ENCODE measurements at regions not wholly inside any gene's neighbourhood (a gene's known extent, or its start where the extent isn't known, plus 50 kb on each side); places are given as distances from the start of the nearest gene placed in this dataset.

- no peak overlapping the region for H3K27ac ChIP-seq (ENCODE audit: low read length)
- no peaks in the 10 kb centered on the region for H3K4me1 Mint-ChIP-seq
- H3K4me1 ChIP-seq (ENCODE audit: control insufficient read depth, insufficient read depth, low read length): no peaks in the 10 kb centered on the region
- no peak for DNase-seq
- H3K9me3 Mint-ChIP-seq: no peaks in the 10 kb centered on the region
- H3K36me3 Mint-ChIP-seq: no peaks in the 10 kb centered on the region
- H3K4me3 ChIP-seq (ENCODE audit: low read length): no peak overlapping the region
- no peak overlapping the region for H3K27ac Mint-ChIP-seq
- no peaks in the 10 kb centered on the region for H3K27me3 ChIP-seq (ENCODE audit: control insufficient read depth, insufficient read depth, low read length)
- intact Hi-C loops (cut with micrococcal nuclease): no loop called here
- ATAC-seq: no peak
- H3K9me3 ChIP-seq (ENCODE audit: control insufficient read depth, insufficient read depth, low read length): no peaks in the 10 kb centered on the region
- 89% methylated on average over 19 of the region's 19 CpGs for WGBS (ENCODE audit: insufficient coverage)
- H3K27me3 Mint-ChIP-seq (ENCODE audit: low read depth in 2 of 2): no peaks in the 10 kb centered on the region
- H3K4me3 Mint-ChIP-seq: no peak overlapping the region
- no peaks in the 10 kb centered on the region for H3K36me3 ChIP-seq (ENCODE audit: control insufficient read depth, insufficient read depth, low read length)
- TF ChIP-seq CTCF (IDR thresholded peaks at IDR 0.05): no peak
Observed at GRCh38 chr2:2580341-2580740, 249.3 kb upstream of the MYT1L start.

GRCh38 chr2:2579814-2580213, 248.7 kb upstream of the MYT1L start:
- no peak overlapping the region for H3K4me3 ChIP-seq (ENCODE audit: low read length)
- H3K27me3 ChIP-seq (ENCODE audit: control insufficient read depth, insufficient read depth, low read length): no peaks in the 10 kb centered on the region
- H3K36me3 Mint-ChIP-seq: no peaks in the 10 kb centered on the region
- H3K9me3 ChIP-seq (ENCODE audit: control insufficient read depth, insufficient read depth, low read length): no peaks in the 10 kb centered on the region
- DNase-seq (no peak), ATAC-seq (no peak)
- no peaks in the 10 kb centered on the region for H3K27me3 Mint-ChIP-seq (ENCODE audit: low read depth in 2 of 2)
- H3K4me1 ChIP-seq (ENCODE audit: control insufficient read depth, insufficient read depth, low read length): no peaks in the 10 kb centered on the region
- H3K36me3 ChIP-seq (ENCODE audit: control insufficient read depth, insufficient read depth, low read length): no peaks in the 10 kb centered on the region
- no peak for TF ChIP-seq CTCF (IDR thresholded peaks at IDR 0.05)
- WGBS (ENCODE audit: insufficient coverage): 78% methylated on average over 8 of the region's 8 CpGs
- intact Hi-C loops (cut with micrococcal nuclease): no loop called here
- no peaks in the 10 kb centered on the region for H3K9me3 Mint-ChIP-seq
- no peaks in the 10 kb centered on the region for H3K4me1 Mint-ChIP-seq
- H3K27ac ChIP-seq (ENCODE audit: low read length): no peak overlapping the region
- no peak overlapping the region for H3K27ac Mint-ChIP-seq
- H3K4me3 Mint-ChIP-seq: no peak overlapping the region

GRCh38 chr2:2577407-2577831, 246.3 kb upstream of the MYT1L start:
- 89% methylated on average over 17 of the region's 17 CpGs for WGBS (ENCODE audit: insufficient coverage)
- ATAC-seq (no peak), DNase-seq (no peak)
- Mint-ChIP-seq H3K9me3 (no peaks in the 10 kb centered on the region), H3K4me1 (no peaks in the 10 kb centered on the region), H3K27me3 (ENCODE audit: low read depth in 2 of 2) (no peaks in the 10 kb centered on the region), H3K4me3 (no peak overlapping the region), H3K27ac (no peak overlapping the region), H3K36me3 (no peaks in the 10 kb centered on the region)
- TF ChIP-seq CTCF (IDR thresholded peaks at IDR 0.05): no peak
- H3K27me3 ChIP-seq (ENCODE audit: control insufficient read depth, insufficient read depth, low read length): no peaks in the 10 kb centered on the region
- H3K4me1 ChIP-seq (ENCODE audit: control insufficient read depth, insufficient read depth, low read length): no peaks in the 10 kb centered on the region
- intact Hi-C loops (cut with micrococcal nuclease): no loop called here
- no peak overlapping the region for H3K27ac ChIP-seq (ENCODE audit: low read length)
- no peaks in the 10 kb centered on the region for H3K9me3 ChIP-seq (ENCODE audit: control insufficient read depth, insufficient read depth, low read length)
- H3K4me3 ChIP-seq (ENCODE audit: low read length): no peak overlapping the region
- no peaks in the 10 kb centered on the region for H3K36me3 ChIP-seq (ENCODE audit: control insufficient read depth, insufficient read depth, low read length)

GRCh38 chr2:2575870-2576386, 244.9 kb upstream of the MYT1L start:
- 87% methylated on average over 5 of the region's 5 CpGs for WGBS (ENCODE audit: insufficient coverage)
- no peak overlapping the region for H3K4me3 ChIP-seq (ENCODE audit: low read length)

More at GRCh38 chr2:2575870-2576386, 244.9 kb upstream of the MYT1L start:
- H3K4me1 ChIP-seq (ENCODE audit: control insufficient read depth, insufficient read depth, low read length): no peaks in the 10 kb centered on the region
- intact Hi-C loops (cut with micrococcal nuclease): no loop called here
- DNase-seq (no peak), ATAC-seq (no peak)
- Mint-ChIP-seq H3K27me3 (ENCODE audit: low read depth in 2 of 2) (no peaks in the 10 kb centered on the region), H3K27ac (no peak overlapping the region), H3K4me3 (no peak overlapping the region), H3K4me1 (no peaks in the 10 kb centered on the region), H3K36me3 (no peaks in the 10 kb centered on the region), H3K9me3 (no peaks in the 10 kb centered on the region)
- H3K27ac ChIP-seq (ENCODE audit: low read length): no peak overlapping the region
- no peaks in the 10 kb centered on the region for H3K36me3 ChIP-seq (ENCODE audit: control insufficient read depth, insufficient read depth, low read length)
- no peaks in the 10 kb centered on the region for H3K27me3 ChIP-seq (ENCODE audit: control insufficient read depth, insufficient read depth, low read length)
- no peaks in the 10 kb centered on the region for H3K9me3 ChIP-seq (ENCODE audit: control insufficient read depth, insufficient read depth, low read length)
- TF ChIP-seq CTCF (IDR thresholded peaks at IDR 0.05): no peak
